ENCODE measurements at regions not wholly inside any gene's neighbourhood (a gene's known extent, or its start where the extent isn't known, plus 50 kb on each side); places are given as distances from the start of the nearest gene placed in this dataset.

DNA sequence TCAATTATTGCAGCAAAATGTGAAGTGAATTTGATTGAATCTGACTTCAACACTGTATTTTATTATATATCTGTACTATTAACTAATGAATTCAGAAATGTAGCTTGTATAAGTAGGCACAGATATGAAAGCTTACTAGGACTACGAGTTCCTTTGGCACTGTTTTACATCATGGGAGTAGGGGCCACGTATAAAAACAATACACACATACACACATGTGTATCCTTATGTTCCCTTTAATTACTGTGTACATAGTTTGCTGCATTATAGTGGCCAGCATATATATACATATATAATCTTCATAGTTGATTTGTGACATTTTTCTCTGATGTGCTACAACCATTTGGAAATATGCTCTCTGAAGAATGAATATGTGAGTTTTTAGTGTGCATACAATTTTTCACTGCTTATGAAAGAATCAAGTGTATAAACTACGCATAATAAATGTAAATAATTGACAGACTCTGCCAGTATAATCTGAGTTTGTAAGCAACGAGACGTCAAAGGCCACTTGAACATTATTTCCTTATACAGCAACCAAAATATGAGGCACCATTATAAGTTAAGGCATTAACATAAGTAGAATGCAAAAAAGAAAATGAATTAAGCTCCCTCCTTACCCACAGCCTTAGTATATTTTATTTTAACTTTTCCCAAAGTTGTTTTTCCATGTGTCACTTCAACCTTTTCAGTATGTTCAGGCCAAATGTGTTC lies 98.1 kb upstream of the GALNT5 start:
- TF ChIP-seq, protein P1, sequence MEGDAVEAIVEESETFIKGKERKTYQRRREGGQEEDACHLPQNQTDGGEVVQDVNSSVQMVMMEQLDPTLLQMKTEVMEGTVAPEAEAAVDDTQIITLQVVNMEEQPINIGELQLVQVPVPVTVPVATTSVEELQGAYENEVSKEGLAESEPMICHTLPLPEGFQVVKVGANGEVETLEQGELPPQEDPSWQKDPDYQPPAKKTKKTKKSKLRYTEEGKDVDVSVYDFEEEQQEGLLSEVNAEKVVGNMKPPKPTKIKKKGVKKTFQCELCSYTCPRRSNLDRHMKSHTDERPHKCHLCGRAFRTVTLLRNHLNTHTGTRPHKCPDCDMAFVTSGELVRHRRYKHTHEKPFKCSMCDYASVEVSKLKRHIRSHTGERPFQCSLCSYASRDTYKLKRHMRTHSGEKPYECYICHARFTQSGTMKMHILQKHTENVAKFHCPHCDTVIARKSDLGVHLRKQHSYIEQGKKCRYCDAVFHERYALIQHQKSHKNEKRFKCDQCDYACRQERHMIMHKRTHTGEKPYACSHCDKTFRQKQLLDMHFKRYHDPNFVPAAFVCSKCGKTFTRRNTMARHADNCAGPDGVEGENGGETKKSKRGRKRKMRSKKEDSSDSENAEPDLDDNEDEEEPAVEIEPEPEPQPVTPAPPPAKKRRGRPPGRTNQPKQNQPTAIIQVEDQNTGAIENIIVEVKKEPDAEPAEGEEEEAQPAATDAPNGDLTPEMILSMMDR (IDR thresholded peaks at IDR 0.05) = no peak
- no peak for TF ChIP-seq POLR2A (IDR thresholded peaks at IDR 0.05)

All from adrenal gland (tissue), 5 donors.